Smooth muscle cell (in vitro differentiated cells): ENCODE measurements at regions not wholly inside any gene's neighbourhood (a gene's known extent, or its start where the extent isn't known, plus 50 kb on each side); places are given as distances from the start of the nearest gene placed in this dataset.

Experiments used
- DNase-seq: peaks from one replicate; lab custom pipeline; 2025; ENCODE audit not compliant: unreplicated experiment; lab: John Stamatoyannopoulos, UW
- H2AFZ ChIP-seq: fragments of 200-600 bp; sonication (generic); 2 replicates; pipeline ENCODE4 v1.6.0; 2016; ENCODE audit warnings: antibody characterized with exemption, low read depth, mild to moderate bottlenecking
- H3F3A ChIP-seq: fragments of 200-600 bp; sonication (generic); 2 replicates; pipeline ENCODE4 v1.6.0; 2017; ENCODE audit warnings: antibody characterized with exemption, low read depth
- H3K27ac ChIP-seq: fragments of 200-600 bp; sonication (generic); 2 replicates; pipeline ENCODE4 v1.5.1; 2016; ENCODE audit warnings: low read depth, mild to moderate bottlenecking
- H3K27me3 ChIP-seq: fragments of 200-600 bp; sonication (generic); 2 replicates; pipeline ENCODE4 v1.6.1; 2016; ENCODE audit warnings: low read depth, mild to moderate bottlenecking
- H3K36me3 ChIP-seq: fragments of 200-600 bp; sonication (generic); 2 replicates; pipeline ENCODE4 v1.5.1; 2016; ENCODE audit warnings: low read depth
- H3K4me1 ChIP-seq: fragments of 200-600 bp; sonication (generic); 2 replicates; pipeline ENCODE4 v1.5.1; 2016; ENCODE audit warnings: low read depth
- H3K4me2 ChIP-seq: fragments of 200-600 bp; sonication (generic); 2 replicates; pipeline ENCODE4 v1.6.0; 2016; ENCODE audit warnings: mild to moderate bottlenecking
- H3K4me3 ChIP-seq: fragments of 200-600 bp; sonication (generic); 2 replicates; pipeline ENCODE4 v1.5.1; 2016; ENCODE audit warnings: mild to moderate bottlenecking
- H3K79me2 ChIP-seq: fragments of 200-600 bp; sonication (generic); 2 replicates; pipeline ENCODE4 v1.6.0; 2016; ENCODE audit warnings: low read depth, mild to moderate bottlenecking
- H3K9ac ChIP-seq: fragments of 200-600 bp; sonication (generic); 2 replicates; pipeline ENCODE4 v1.6.0; 2016; ENCODE audit warnings: low read depth
- H3K9me3 ChIP-seq: fragments of 200-600 bp; sonication (generic); replicated peaks from 2 replicates; pipeline ENCODE4 v1.5.1; 2016; ENCODE audit warnings: low read depth
- H4K20me1 ChIP-seq: fragments of 200-600 bp; sonication (generic); 2 replicates; pipeline ENCODE4 v1.6.0; 2016; ENCODE audit warnings: low read depth
- CTCF ChIP-seq: fragments of 200-600 bp; sonication (generic); IDR thresholded peaks from 2 replicates; pipeline ENCODE4 v1.5.1; 2017; ENCODE audit warnings: borderline replicate concordance, mild to moderate bottlenecking, antibody characterized with exemption; ENCODE audit not compliant: insufficient read depth, poor library complexity, severe bottlenecking
- WGBS: methylation state at CpG from one replicate; pipeline ENCODE4 v1.1.7; 2016; ENCODE audit warnings: low lambda C conversion rate; 5-methylcytosine and 5-hydroxymethylcytosine counted together

GRCh38 chr1:181987996-181988395 is 73.5 kb downstream of the ZNF648 start:
- H3K27me3 ChIP-seq, result peaks cover 4% of the 10 kb centered on the region
- H3K79me2 ChIP-seq, result no peaks in the 10 kb centered on the region
- 82% methylated on average over 2 of the region's 2 CpGs for WGBS
- no peaks in the 10 kb centered on the region for H4K20me1 ChIP-seq
- no peak overlapping the region for H3K9ac ChIP-seq
- no peak overlapping the region for H3K4me2 ChIP-seq
- TF ChIP-seq CTCF, result no peak
- no peak overlapping the region for H3K4me3 ChIP-seq
- H2AFZ ChIP-seq, result no peak overlapping the region
- H3F3A ChIP-seq, result no peaks in the 10 kb centered on the region
- no peak for DNase-seq
- peaks cover 8% of the 10 kb centered on the region for H3K4me1 ChIP-seq
- H3K36me3 ChIP-seq, result no peaks in the 10 kb centered on the region
- H3K9me3 ChIP-seq, result no peaks in the 10 kb centered on the region
- no peak overlapping the region for H3K27ac ChIP-seq

GRCh38 chr1:181987334-181987895 is 74.1 kb downstream of the ZNF648 start:
- Histone ChIP-seq H3K4me2 (no peak overlapping the region), H3K27me3 (peaks cover 4% of the 10 kb centered on the region), H3K36me3 (no peaks in the 10 kb centered on the region), H3K4me3 (no peak overlapping the region), H3K4me1 (peaks cover 8% of the 10 kb centered on the region), H3K9ac (no peak overlapping the region), H4K20me1 (no peaks in the 10 kb centered on the region), H3K27ac (no peak overlapping the region), H3K79me2 (no peaks in the 10 kb centered on the region), H3K9me3 (no peaks in the 10 kb centered on the region), H3F3A (no peaks in the 10 kb centered on the region), H2AFZ (no peak overlapping the region)
- TF ChIP-seq CTCF, result no peak
- WGBS, result 93% methylated on average over 6 of the region's 6 CpGs
- DNase-seq, result no peak

DNA sequence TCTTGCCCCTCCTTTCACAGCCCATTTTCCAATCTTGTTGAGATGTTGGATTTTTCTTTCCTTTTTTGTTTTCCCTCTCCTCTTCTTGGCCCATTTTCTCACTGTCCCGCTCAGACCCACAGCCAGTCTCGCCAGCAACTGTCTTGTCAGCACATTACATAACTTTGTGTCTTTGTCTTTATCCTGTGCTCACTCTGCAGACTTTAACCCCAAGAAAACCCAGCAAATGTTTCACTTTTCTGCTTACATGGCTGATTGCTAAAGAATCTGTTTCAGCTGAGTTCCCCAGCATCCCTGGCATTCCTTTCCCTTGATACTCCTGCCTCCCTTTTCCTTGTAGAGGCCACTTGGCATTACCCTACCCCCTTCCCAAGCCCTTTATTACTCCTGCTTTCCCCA is 74.6 kb downstream of the ZNF648 start:
- Histone ChIP-seq H3F3A (no peaks in the 10 kb centered on the region), H3K27ac (no peak overlapping the region), H3K36me3 (no peaks in the 10 kb centered on the region), H3K9me3 (no peaks in the 10 kb centered on the region), H3K4me1 (peaks cover 8% of the 10 kb centered on the region), H2AFZ (no peak overlapping the region), H4K20me1 (no peaks in the 10 kb centered on the region), H3K27me3 (peaks cover 4% of the 10 kb centered on the region), H3K79me2 (no peaks in the 10 kb centered on the region), H3K4me3 (no peak overlapping the region), H3K9ac (no peak overlapping the region), H3K4me2 (no peak overlapping the region)
- no peak for TF ChIP-seq CTCF
- no peak for DNase-seq
- 79% methylated on average over 2 of the region's 2 CpGs for WGBS
